NOMO-1 treated with DMSO at 0.1 percent for 48 hours (cell line): ENCODE measurements at regions not wholly inside any gene's neighbourhood (a gene's known extent, or its start where the extent isn't known, plus 50 kb on each side); places are given as distances from the start of the nearest gene placed in this dataset.

Experiments
- DNase-seq: peaks from one replicate; lab custom pipeline; 2025; ENCODE audit not compliant: unreplicated experiment; lab: John Stamatoyannopoulos, UW

GRCh38 chr9:118561051-118561450 is 808.2 kb downstream of the BRINP1 start:
- no peak for DNase-seq

GRCh38 chr9:118563677-118564076 is 805.6 kb downstream of the BRINP1 start:
- no peak for DNase-seq

DNA sequence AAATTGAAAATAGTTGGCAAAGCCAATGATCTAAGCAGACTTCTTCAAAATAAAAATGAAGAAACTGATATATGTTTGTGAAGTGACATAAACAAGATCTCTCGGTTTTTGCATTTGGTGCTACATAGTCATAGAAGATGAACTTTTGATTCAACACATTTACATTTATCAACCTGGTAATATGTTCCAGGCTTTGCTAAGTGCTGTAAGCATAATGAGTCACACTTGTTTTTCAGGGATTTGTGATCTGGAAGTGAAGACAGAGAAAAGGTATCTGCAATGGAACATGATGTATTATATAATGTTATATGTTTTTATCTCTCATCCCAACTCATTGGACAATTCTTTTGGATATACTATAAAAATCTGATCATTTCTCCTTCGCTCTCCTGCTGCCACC is 801.4 kb downstream of the BRINP1 start:
- no peak for DNase-seq

- DNase-seq, result no peak
Measured at GRCh38 chr9:118568704-118569103, 800.5 kb downstream of the BRINP1 start.

DNA sequence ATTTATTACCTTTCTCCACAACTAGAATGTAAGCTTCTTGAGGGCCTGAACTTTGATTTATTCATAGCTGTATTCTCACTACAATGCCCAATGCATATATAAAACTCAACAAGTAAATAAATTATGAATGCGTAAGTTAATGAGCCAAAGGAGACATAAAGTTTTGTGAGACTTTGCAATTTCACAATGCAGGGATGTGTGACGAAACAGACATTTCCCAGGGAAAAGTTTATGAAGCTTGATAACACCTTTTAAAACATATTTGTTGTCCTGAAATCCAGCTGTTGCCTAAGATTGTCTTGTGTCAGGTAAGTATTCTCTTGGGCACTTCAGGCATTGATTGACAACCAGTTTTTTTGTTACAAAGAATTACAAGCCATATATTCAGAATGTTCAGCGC is 800.1 kb downstream of the BRINP1 start:
- no peak for DNase-seq

- no peak for DNase-seq
Measured at GRCh38 chr9:118570066-118570465, 799.2 kb downstream of the BRINP1 start.

GRCh38 chr9:118575341-118576070 is 793.7 kb downstream of the BRINP1 start:
- no peak for DNase-seq

DNA sequence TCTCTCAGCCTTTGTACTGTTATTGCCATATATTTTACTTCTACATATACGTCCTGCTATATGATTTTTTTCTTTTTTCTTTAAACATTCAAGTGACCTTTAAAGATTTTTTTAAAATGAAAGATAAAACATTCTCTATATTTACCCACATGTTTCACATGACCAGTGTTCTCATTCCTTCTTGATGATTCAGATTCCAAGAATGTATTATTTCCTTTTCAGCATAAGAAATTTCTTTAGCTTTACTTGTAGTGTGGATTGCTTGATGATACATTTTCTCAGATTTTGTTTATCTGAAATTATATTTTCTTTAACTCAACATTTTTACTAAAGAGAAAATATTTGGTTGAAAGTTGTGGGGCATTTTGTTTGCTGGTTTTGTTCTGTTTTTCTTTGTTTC is 792.1 kb downstream of the BRINP1 start:
- no peak for DNase-seq

- no peak for DNase-seq
Measured at GRCh38 chr9:118578467-118578866, 790.8 kb downstream of the BRINP1 start.

DNA sequence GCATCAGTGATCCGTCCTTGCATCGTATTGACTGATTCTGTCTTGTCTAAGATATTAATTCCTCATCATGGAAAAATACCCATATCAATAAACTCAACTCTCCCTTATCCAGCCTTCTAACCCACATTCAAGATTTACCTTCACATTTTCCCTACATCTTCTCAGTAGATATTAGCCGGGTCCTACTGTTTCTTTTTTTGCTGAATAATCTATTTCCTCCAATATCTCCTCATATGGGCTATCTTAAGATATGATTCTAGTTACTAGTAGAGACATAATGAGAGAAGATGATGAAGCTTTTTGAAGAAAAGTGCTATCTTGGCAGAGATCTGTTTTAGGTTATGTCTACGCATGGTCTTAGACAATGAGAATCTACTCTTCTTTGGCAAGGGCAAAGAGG is 785.8 kb downstream of the BRINP1 start:
- DNase-seq, result no peak

DNA sequence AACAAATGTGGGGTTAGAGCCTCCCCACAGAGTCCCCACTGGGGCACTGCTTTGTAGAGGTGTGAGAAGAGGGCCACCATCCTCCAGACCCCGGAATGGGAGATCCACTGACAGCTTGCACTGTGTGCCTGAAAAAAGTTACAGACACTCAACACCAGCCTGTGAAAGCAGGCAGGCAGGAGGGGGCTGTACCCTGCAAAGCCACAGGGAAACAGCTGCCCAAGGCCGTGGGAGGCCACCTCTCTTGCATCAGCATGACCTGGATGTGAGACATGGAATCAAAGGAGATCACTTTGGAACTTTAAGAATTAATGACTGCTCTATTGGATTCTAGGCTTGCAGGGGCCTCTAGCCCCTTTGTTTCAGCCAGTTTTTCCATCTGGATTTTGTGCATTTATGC is 782.3 kb downstream of the BRINP1 start:
- DNase-seq, result no peak

- DNase-seq, result no peak
Measured at GRCh38 chr9:118594428-118594827, 774.8 kb downstream of the BRINP1 start.

- no peak for DNase-seq
Measured at GRCh38 chr9:118595719-118596305, 773.4 kb downstream of the BRINP1 start.

- no peak for DNase-seq
Measured at GRCh38 chr9:118596374-118597015, 772.7 kb downstream of the BRINP1 start.

DNA sequence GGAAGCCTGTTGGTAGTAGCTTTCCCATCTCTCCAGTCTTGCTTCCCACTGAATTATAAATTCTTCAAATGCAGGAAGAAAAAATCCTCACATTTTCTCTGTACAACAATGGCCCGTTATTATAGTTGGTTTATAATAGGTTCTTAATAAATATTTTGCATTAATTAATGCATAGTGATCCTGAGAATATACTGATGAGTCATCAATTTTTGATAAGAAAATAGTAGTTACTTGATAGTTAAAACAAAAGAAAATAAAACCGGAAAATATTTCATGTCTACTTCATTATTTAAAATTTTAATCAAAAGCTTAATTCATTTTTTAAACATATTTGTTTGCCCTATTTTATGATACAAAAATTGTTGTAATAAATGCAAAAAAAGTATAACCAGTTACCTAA is 762.6 kb downstream of the BRINP1 start:
- DNase-seq, result no peak

GRCh38 chr9:118609355-118610044 is 759.7 kb downstream of the BRINP1 start:
- DNase-seq, result no peak

DNA sequence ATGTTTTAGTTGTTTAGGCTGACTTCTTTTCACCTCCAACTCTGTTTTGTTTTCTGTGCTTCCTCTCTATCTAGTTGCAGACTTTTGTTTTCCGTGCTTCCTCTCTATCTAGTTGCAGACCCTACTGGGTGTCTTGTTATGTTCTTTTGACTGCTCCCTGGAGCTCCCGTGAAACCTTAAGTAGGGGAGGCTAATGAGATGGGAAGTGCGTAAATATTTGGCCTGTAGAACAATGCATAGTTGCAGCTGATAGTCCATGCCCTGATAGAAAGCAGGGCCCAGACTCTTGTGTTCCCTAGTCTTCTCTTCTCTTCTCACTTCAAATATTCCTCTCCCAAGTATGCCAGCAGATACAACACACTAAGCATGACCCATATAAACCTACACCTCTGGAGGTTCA is 757.0 kb downstream of the BRINP1 start:
- DNase-seq, result no peak

DNA sequence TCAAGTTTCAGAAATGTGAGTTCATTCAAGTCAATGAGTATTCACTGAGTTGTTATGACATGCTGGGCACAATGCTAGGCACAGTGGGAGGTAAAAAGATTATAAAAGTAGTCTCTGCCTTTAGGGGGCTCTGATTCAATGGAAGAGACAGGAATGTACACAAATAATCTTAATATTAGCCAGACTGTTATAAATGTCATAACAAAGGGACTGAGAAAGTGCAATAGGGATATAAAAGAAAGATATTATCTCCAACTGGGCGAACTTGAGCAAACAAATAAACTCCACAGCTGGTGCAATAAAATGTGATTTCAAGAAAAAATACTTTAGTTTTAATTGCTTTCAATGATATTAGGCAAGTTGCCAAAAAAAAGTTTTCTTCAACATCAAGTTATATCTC is 755.2 kb downstream of the BRINP1 start:
- DNase-seq, result no peak

GRCh38 chr9:118618084-118618483 is 751.2 kb downstream of the BRINP1 start:
- no peak for DNase-seq

- DNase-seq, result no peak
Measured at GRCh38 chr9:118618849-118619248, 750.4 kb downstream of the BRINP1 start.

DNA sequence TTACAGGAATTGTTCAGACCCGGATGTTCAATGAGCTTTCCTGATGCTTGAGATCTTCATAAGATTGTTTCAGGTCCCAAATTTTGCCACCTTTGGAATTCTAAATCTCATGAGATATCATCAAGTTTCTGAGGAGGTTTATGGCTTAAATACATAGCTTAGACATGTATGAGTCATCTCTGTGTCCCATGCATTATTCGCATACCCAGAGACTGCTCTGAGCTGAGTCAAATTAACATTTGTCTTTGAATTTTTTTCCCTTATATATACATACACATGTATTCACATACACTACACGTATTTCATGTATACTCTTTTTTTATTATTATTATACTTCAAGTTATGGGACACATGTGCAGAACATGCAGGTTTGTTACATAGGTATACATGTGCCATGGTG is 744.6 kb downstream of the BRINP1 start:
- no peak for DNase-seq

- DNase-seq, result no peak
Measured at GRCh38 chr9:118630079-118630478, 739.2 kb downstream of the BRINP1 start.
